A549 (cell line): ENCODE measurements at regions not wholly inside any gene's neighbourhood (a gene's known extent, or its start where the extent isn't known, plus 50 kb on each side); places are given as distances from the start of the nearest gene placed in this dataset.

Source experiments
- CTCF ChIP-seq: fragments of >200 bp; sonication (Bioruptor Twin); formaldehyde crosslinking; IDR thresholded peaks from 3 replicates; pipeline ENCODE4 v1.5.1; 2016
- HMGXB4 ChIP-seq: fragments of 250-450 bp; sonication (Bioruptor Pico); IDR thresholded peaks from 2 replicates; pipeline ENCODE4 v1.5.0; 2021; ENCODE audit warnings: mild to moderate bottlenecking, moderate library complexity, borderline replicate concordance
- MYC ChIP-seq: IDR thresholded peaks from 2 replicates; pipeline ENCODE4 v1.6.1; 2012; ENCODE audit warnings: mild to moderate bottlenecking, inconsistent platforms, low read length, improper control_type of control experiment, borderline replicate concordance
- REST ChIP-seq: fragments of 200-600 bp; sonication (generic); IDR thresholded peaks from 2 replicates; pipeline ENCODE4 v1.6.1; 2016; ENCODE audit warnings: antibody characterized with exemption, mild to moderate bottlenecking, moderate library complexity
- TFCP2L1 ChIP-seq: fragments of 250-450 bp; sonication (Bioruptor Pico); IDR thresholded peaks from 2 replicates; pipeline ENCODE4 v1.5.0; 2021; ENCODE audit warnings: mild to moderate bottlenecking

- TF ChIP-seq TFCP2L1 (CRISPR knock-in tag) (no peak), CTCF (no peak), REST (no peak), MYC (no peak), HMGXB4 (CRISPR knock-in tag) (no peak)
Observed at GRCh38 chr11:28582506-28582905, 474.3 kb downstream of the METTL15 start.
